ENCODE measurements at regions not wholly inside any gene's neighbourhood (a gene's known extent, or its start where the extent isn't known, plus 50 kb on each side); places are given as distances from the start of the nearest gene placed in this dataset.

DNA sequence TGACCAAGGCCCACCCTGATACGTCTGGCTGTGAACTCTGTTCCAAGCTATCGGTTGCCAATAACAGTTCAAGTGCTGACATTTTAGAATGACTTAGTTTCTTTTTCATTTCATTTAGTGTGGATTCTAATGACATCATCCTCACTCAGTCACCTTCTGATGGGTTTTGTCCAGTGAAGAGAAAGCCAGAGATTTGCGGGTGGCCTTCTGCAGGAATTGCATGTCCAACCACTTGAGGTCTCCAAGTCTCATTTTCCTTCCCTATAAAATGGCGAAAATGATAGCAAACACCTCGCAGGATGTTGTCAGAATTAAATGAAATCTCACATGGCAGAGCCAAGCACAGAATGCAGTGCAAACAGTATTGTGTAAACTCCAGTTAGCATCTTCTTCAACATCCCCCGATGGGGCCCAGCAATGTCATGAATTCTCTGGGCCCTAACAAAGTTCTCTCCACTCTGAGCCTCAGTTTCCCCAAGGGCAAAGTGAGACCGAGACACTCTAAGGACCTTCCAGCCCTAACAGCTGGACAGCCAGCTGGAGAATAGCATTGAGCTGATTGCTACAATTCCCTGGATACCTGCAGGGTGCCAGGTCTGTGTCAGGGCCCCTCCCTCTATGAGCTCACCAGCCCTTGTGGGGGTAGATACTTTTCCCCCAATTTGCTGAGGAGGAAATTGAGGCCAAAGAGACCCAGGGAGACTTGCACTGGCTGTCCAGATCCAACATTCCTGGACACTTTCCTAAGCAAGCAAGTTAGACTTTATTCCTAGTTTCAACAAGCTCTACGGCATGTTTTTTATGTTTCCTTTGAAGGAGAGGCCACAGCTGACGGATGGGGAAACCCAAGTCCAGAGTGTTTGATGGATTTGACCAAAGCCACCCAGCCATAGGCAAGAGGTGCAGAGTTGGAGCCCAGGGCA, 286.7 kb downstream of the MN1 start:
- no peak for DNase-seq

DNA sequence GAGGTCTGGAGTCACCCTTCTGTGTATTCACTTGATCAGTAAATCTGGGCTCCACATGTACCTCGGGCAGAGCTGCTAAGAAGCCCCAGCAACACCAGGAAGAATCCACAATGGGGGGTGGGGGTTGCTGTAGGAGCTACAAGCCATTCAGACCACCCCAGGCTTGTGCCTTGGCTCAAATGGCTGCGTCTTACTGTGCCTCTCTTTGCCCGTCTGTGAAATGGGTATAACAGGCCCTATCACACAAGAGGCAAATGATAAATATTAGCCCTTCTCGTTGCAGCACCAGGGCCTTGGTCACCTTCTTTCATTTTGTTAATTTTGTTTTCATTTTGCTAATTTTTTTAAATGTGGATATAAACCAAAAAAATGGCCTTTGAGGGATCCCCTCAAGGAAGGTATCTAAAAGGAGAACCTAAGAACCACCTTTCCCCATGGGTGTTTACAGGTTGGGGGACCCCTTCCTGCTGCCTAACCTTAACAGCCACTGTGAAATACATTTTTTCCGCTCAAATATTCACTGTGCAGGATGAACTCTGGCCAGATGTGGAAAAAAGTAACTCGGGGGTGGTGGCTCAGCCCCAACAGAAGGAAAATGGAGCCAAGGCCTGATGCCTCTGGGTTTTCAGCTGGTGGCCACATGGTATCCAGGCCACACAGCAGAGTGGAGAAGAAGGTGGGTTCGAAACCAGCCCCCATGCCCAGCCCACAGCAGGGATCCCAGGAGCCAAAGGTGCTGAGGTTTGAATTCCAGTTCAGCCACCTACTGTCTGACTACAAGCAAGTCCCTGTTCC, 284.0 kb downstream of the MN1 start:
- no peak for DNase-seq

DNA sequence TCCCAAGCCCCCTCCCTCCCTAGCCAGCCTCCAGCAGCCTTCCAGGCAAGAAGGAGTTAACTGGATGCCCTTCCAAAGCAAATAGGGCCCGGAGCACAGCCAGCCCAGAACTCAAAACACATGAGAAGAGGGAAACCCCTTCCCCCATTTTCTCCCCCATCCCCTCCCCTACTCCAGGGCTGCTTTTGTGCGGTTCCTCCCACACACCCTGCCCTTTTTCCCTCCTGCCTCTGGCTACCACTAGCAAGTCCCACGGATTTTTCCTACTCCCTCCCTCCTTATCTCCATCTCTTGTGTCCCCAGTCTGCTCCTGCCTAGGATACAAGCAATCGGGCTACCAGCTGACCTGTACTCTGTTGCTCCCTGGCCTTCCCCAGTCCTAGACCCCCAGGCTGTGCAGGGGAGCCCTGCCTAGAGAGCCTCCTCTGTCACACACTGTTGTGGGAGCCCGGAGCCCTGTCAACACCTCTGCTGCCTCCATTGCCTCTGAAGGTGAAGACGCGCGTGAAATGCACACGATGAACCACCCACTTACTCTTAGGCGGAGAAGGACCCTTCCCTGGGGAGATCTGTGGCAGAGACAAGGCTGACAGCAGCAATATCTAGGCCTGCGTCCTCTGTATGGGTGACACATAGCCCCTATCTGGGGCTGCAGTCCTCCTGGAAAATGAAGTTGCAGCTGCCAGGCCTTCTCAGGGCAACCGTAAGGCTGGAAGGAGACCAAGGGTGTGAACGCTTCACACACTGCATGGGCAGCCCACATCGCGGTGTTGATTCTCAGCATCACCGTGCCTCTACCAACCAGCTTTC, 282.8 kb downstream of the MN1 start:
- no peak for DNase-seq

DNA sequence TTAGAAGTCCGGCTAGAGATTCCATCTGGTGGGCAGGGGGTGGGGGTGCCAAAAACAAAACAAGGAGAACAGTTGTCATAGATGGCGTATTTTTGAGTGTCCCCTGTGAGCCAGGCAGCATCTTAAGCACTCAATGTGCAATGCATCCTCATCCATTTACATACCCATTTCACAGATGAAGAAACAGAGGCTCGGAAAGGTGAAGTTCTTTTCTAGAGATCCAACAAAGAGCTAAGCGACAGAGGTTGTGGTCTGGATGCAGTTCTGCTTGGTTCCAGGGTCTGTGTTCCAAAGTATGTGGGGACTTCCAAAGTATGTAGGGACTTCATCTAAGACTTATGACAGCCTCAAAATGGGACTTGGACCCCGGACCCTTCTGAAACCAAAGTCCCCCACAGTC, 277.8 kb downstream of the MN1 start:
- DNase-seq = no peak

DNA sequence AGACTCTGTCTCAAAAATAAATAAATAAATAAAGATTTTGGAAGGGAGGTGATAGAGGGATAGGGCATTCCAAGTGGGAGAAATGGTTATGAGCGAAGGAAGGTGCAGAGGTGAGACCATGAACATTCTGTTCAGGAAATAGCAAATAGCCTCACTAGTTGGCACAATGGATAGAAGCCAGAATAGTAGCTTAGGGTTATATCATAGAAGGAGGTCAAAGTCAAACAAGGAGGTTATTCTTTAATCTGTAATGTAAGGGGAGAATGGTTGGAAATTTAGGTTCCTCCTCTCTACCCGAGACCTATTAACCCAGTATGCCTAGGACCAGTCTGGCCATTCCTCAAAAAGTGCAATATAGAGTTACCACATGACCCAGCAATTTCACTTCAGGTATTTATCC, 275.8 kb downstream of the MN1 start:
- DNase-seq = no peak

DNA sequence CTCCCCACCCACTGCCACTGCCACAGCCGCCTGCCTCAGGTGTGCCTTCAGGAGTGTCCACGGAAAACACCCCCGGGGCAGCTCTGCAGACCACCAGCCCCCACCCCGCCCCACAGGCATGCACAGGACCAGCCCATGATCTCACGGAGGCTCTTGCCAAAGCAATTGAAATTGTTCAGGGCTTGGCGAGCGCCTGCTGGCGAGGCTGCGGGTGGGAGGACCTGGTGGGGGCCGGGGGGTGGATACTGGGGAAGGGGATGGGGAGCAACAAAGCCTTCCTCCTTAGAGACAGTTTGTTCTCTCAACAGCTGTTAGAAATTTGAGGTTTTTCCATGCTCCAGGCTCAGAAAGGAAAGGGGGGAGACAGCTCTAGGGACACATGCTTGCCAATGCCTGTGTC, 274.7 kb downstream of the MN1 start:
- no peak for DNase-seq

DNA sequence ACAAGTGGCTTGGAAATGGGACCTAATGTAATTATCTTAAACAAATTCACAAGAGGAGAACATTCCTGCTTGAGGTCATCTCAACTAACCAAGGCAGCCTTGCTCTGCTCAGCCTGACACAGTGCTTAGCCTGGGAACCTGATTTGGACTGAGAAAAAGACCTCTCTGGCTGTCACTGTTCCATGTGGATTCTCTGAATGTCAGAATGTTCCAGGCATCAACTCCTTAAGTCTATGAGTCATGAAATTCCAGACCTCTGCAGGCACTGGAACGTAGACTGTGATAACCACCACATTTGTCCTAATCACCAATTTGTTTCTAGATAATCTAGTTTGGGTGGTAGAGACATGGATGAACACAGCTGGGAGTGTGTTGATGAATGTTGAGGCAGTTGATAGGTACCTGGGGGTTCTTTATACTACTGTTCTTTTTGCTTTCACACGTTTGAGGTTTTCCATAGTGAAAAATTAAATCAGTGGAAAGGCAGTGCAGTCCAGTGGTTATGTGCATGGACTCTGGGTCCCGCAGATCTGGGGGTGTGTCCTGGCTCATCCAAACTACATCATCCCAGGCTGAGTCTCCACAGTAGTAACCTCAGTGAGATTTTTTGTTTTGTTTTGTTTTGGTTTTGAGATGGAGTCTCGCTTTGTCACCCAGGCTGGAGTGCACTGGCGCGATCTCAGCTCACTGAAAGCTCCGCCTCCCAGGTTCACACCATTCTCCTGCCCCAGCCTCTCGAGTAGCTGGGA, 269.6 kb downstream of the MN1 start:
- DNase-seq = no peak

DNA sequence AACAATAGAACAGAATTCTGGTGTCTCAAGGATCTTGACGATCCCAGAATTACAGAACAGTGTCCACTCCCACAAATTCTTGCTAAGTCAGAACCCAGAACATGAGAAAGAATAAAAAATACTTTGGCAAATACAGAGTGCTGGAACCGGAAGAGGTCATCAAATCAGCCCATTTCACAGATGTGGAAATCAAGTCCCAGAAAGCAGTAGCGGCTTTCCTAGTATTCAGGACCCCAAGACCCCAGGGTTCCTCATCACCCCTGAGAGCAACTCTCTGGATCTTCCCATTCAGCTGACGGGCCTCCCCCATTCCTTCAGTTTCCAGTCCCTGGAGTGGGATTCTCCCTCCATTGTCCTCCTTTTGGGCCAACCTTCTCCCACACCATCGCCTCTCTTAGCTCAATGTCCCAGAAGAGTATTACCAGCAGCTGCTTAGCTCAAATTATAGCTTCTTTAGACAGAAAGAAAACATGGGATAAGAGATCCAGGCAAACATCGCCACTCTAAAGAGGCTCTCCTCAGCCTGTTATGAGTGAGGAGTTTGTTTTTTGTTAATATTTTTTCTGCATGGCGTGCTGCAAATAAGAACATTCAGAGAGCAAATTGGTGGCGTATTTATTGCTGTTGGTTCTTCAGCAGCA, 268.3 kb downstream of the MN1 start:
- no peak for DNase-seq

DNA sequence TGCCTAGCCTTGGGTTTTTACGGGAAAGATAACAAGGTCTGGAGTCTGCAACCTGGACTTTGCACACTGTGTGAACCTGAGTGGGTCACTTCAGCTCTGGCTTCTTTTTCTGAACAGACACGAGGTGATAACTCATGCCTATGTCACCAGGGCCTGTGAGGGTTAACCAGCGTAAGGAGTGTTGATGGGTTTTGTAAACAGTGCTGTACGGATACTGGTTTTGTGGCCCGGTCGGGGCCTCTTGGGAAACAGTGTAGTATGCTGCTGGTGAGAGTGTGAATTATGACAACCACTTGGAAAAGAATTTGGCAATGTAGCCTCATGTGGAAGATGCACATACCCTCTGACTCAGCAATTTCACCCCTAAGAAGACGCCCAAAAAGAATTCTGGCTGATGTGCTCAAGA, 266.8 kb downstream of the MN1 start:
- DNase-seq = no peak

DNA sequence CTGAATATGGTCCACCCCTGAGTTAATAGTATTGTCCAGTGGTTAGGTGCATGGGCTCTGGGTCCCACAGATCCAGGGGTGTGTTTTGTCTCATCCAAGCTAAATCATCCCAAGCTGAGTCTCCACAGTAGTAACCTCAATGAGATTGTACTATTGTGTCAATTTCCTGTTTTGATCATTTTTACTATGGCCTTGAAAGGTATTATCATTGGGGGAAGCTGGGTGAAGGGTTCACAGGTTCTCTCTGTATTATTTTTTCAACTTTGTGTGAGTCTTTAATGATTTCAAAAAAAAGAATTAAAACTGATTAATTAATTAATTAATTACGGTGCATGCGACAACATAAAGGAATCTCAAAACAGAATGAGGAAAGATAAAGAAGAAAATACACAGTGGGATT, 266.1 kb downstream of the MN1 start:
- DNase-seq = no peak

DNA sequence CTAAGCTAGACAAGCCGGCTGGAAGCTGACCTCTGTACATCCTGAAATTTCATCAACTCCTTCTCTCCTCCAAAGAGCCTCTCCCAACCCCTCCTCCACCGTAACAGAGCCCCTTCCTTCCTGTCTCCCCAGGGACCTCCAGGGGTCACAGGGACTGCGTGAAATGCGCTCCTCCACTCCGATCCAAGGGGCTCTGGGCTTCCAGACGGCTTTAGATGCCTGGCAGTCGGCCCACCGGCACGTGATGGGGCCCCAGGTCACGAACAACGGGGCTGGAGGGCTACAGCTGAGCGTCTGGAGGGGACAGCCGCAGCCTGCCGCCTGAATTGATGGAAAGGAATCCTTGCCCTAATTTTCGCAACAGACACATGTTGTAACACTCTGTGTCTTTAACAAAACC, 264.1 kb downstream of the MN1 start:
- no peak for DNase-seq

DNA sequence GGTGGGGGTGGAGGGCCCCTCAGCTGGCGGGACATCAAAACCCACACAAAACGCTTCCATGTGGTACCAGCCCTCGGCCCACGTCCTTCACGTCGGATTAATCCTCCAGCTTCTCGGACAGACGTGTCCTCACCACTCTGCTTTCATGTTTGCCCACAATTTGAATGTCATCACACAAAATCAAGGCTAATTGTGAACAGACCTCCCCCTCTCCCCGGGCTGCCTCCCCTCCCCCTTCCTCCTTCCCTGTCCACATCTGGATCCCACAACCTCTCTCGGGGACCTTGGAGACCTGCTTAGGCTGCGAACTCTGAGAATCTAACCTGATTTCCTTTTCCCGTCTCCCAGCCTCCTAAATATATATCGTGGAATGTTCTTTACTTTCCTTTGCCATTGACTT, 262.9 kb downstream of the MN1 start:
- DNase-seq = no peak

DNA sequence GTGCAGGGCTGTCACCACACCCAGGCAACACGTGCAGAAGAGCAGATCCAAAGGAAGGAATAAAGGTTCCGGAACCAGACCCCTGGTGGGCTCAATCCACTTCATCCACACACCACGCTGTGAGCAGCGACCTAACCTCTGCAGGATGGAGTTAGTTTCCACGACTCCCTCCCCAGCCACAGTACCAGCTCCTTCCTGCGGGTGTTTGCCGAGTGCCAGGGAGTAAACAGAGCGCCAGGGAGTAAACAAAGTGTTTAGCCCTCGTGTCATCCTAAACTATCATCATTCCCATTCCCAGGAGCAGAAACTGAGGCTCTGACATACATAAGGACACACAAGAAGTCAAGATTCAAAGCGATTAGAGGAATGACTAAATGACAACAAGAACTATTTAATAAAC, 261.3 kb downstream of the MN1 start:
- no peak for DNase-seq

DNA sequence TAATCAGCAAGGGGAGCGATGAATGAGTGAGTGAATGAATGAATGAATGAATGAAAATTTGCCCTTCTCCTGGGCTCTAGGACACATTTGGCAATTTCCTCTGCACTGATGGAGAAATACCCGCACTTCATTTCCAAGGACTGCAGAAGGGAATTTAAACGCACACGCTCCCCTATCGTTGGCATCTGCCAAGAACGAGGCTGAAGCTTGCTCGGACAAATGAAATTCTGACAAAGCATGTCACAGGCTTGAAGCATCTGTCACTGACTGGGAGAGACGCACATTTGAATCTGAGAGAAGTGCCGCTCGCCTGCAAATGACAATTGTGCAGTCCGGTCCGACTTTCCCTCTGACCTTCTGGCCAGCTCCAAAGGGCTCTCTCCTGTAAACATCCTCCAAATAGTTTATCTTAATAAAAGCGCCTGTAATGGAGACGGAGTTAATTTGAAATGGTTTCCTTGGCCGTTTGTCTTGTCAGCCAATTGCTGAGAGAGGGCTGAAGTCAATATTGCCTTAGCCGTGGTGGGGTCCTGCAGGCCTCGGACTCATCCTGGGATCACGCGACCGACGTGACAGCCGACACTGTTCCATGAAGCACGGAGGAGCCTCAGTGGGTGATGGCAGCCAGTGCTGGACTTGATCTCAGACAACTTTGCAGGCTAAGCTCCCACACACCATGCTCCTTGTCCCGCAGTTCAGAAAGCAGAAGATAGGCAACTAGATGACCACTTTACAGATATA, 260.7 kb downstream of the MN1 start:
- no peak for DNase-seq

DNA sequence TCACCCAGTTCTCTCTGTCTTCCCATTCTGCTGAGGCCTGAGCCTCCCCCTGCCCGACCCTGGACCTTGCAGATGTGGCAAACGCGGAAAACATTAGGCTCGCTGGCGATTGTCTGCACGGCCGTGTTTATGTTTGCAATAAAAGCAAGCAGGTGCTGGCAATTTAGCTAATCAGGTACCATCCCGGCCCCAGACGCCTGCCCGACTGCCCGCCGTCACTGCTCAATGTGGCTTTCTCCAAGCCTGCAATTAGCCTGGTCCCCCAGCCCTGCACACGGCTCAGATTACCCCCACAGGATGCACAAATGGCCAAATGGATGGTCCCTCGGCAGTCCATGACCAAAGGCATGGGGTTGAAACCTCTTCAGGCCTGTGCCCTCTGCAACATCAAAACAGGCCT, 259.7 kb downstream of the MN1 start:
- no peak for DNase-seq

DNA sequence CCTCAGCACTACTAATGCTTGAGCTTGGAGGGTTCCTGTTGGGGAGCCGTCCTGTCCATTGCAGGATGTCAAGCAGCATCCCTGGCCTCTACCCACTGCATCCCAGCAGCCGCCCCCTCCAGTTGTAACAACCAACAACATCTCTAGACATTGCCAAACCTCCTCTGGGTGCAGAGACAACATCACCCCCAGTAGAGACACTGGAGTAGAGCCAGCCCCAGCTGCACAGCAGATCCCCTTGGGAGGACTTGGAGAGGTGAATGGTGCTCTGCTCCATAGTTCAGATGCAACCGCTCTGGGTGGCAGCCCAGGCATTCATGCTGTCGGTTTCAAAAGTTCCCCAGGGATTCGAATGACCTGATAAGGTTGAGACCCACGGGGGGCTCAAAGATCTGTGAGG, 259.0 kb downstream of the MN1 start:
- no peak for DNase-seq

DNA sequence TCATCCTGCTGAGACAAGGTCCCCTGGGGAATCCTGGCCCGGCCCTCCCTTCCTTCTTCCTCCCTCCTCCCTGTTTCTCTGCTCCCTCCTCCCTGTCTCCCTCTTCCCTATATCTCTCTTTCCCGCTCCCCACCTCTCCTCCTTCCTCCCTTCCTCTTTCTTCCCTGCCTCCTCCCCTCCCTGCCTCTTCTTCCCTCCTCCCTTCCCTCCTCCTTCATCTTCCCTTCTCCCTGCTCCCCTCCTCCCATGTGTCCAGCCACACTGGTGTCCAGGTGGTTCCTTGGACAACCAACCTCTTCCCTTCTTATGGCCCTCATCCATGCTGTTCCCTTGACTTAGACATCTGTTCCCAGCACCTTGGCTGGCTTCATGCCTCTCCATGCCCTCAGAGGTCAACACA, 258.1 kb downstream of the MN1 start:
- DNase-seq = no peak

DNA sequence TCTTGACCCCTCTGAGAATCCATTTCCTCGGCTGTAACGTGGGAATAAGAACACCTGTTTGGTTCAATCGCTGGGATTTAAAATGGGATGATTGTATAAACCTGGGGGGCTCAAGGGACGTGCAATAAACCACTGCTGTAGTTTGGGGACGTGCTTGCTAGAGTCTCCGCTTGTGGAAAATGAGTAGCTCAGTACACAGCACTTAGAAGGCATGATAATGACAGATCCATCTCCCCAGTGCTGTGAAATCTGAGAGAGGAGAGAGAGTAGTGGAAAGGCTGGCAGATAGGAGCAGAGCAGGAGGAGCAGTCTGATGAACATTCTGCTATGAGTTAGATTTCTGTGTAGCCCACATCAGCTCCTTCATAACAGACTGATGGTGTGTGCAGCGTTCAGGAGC, 256.5 kb downstream of the MN1 start:
- DNase-seq = no peak

DNA sequence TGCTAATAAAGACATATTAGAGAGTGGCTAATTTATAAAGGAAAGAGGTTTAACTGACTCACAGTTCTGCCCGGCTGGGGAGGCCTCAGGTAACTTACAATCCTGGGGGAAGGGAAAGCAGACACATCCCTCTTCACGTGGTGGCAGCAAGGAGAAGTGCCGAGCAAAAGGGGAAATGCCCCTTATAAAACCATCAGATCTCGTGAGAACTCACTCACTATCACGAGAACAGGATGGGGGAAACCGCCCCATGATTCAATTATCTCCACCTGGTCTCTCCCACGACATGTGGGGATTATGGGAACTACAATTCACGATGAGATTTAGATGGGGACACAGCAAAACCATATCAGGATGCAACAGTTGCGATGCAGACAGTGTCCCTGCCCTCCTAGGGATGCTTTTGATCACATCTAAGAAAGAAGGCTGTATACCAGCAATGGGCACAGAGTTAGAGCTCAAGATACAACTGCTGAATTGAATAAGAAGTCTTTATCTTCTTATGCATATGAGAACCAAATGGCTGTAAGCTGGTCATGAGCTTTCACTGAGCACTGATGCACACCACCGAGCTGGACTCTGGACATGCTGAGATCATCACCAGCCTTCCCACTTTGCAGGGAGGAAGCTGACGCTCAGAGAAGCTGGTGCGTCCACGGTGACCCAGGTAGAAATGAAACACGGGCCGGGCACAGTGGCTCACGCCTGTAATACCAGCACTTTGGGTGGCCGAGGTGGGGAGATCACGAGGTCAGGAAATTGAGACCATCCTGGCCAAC, 255.2 kb downstream of the MN1 start:
- no peak for DNase-seq

DNA sequence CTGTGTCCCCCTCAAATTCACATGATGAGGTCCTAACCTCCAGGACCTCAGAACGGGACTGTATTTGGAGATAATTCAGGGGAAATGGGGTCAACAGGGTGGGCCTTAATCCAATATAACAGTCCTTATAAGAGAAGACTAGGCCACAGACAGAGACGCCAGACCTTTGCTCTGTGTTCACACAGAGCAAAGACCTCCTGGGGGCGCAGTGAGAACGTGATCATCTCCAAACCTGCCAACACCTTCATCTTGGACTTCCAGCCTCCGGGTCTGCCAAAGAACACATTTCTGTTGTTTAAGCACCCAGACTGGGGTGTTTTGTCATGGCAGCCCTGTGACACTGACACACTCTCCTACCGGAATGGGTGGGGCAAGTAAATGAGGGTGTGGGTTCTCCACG, 250.2 kb downstream of the MN1 start:
- no peak for DNase-seq

Data from occipital lobe (tissue), 1 donor.